AG09309 (cell line): ENCODE measurements at regions not wholly inside any gene's neighbourhood (a gene's known extent, or its start where the extent isn't known, plus 50 kb on each side); places are given as distances from the start of the nearest gene placed in this dataset.

Source experiments
- DNase-seq: peaks from one replicate; pipeline ENCODE4 v3.0.0-alpha.2; 2010; ENCODE audit warnings: low read depth
- H3K4me3 ChIP-seq: 2 replicates; pipeline ENCODE4 v1.5.1; 2011; ENCODE audit warnings: mild to moderate bottlenecking, low read depth, low read length, moderate library complexity; ENCODE audit not compliant: control insufficient read depth
- TF ChIP-seq, protein P1 (sequence below): IDR thresholded peaks from 2 replicates; pipeline ENCODE4 v1.5.1; 2011; ENCODE audit warnings: mild to moderate bottlenecking, low read depth, low read length, inconsistent platforms; ENCODE audit not compliant: insufficient read depth, control insufficient read depth; ENCODE audit errors: missing control alignments

DNA sequence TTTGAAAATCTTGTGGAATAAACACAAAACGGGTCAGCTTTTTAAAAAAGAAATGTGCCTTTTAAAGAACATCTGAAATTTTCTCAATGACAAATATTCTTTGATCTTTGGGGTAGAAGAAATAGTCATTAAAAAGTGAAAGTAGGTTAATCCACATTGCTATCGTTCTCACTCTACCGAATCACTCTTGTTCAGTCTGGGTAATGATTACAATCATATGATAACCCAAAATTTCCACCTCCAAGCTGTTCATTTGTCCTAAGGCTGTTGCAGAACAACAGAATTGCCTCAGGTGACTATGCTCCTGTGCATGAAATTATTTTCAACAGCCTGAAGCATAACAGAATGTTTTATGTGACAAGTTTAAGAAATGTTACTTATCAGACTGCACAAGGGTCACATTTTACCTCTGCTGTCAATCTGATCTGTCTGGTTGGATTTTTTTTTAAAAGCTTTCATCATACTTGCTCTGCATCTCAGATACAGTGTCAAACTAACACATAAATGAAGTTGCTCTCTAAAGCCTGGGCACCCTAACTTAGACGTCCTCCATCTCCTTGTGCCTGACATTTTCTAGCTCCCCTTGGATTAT lies 227.3 kb downstream of the LURAP1L start:
- TF ChIP-seq, protein P1, sequence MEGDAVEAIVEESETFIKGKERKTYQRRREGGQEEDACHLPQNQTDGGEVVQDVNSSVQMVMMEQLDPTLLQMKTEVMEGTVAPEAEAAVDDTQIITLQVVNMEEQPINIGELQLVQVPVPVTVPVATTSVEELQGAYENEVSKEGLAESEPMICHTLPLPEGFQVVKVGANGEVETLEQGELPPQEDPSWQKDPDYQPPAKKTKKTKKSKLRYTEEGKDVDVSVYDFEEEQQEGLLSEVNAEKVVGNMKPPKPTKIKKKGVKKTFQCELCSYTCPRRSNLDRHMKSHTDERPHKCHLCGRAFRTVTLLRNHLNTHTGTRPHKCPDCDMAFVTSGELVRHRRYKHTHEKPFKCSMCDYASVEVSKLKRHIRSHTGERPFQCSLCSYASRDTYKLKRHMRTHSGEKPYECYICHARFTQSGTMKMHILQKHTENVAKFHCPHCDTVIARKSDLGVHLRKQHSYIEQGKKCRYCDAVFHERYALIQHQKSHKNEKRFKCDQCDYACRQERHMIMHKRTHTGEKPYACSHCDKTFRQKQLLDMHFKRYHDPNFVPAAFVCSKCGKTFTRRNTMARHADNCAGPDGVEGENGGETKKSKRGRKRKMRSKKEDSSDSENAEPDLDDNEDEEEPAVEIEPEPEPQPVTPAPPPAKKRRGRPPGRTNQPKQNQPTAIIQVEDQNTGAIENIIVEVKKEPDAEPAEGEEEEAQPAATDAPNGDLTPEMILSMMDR: no peak
- DNase-seq: no peak
- H3K4me3 ChIP-seq: no peak overlapping the region

- DNase-seq: no peak
- H3K4me3 ChIP-seq: no peak overlapping the region
- TF ChIP-seq, protein P1: no peak
Observed at GRCh38 chr9:13002740-13003139, 227.9 kb downstream of the LURAP1L start.

DNA sequence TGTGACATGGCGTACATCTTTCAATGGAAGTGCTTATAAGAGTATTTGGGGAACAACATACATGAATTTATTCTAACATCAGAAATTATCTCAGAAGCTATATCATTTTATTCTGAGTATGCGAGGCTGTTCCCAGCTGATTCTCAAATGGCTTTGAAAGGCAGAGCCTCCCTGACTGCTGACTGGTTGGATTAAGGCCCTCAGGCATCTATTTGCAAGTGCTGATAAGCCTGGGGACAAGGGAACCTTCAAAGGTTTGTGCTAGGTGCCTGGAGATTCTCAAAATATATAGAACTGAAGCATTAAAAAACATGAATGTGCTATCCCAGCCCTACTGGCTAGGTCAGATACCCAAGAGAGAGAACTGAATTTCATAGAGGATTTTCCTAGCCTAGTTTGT lies 235.1 kb downstream of the LURAP1L start:
- TF ChIP-seq, protein P1: no peak
- no peak for DNase-seq
- no peak overlapping the region for H3K4me3 ChIP-seq

DNA sequence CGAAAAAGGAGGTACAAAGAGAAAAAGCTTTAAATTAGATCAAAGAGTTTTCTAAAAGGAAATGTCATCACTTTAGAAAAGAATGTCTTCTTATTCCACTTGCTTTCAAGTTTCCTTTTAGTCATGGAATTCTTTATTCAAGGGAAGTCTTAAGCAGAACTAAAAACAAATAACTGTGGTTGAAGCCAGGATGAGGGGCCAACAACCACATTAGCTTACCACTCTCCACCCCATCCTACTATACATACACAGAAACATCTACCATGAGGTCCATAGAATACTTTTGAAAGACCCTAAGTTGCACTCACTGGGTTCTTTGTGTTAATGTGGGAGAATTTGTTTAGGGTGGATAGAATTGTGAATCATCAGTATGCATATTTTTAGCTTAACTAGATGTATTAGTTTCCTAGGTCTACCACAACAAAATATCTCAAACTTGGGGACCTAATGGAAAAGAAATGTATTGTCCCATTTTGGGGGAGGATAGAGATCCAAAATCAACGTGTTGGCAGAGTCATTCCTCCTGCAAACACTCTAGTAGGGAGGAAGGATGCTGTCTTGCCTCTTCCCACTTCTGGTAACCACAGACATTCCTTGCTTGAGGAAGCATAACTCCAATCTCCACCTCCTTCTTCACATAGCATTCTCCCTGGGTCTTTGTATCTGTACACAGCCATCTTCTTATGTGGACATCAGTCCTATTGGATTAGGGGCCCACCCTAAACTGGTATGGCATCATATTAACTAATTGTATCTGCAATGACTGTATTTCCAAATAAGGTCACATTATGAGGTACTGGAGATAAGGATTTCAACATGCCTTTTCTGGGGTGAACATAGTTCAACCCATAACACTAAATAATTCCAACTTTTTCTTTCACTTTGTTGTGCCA lies 239.4 kb downstream of the LURAP1L start:
- H3K4me3 ChIP-seq: no peak overlapping the region
- TF ChIP-seq, protein P1: no peak
- no peak for DNase-seq

- no peak overlapping the region for H3K4me3 ChIP-seq
- no peak for DNase-seq
- TF ChIP-seq, protein P1: no peak
Observed at GRCh38 chr9:13017260-13017659, 242.4 kb downstream of the LURAP1L start.

DNA sequence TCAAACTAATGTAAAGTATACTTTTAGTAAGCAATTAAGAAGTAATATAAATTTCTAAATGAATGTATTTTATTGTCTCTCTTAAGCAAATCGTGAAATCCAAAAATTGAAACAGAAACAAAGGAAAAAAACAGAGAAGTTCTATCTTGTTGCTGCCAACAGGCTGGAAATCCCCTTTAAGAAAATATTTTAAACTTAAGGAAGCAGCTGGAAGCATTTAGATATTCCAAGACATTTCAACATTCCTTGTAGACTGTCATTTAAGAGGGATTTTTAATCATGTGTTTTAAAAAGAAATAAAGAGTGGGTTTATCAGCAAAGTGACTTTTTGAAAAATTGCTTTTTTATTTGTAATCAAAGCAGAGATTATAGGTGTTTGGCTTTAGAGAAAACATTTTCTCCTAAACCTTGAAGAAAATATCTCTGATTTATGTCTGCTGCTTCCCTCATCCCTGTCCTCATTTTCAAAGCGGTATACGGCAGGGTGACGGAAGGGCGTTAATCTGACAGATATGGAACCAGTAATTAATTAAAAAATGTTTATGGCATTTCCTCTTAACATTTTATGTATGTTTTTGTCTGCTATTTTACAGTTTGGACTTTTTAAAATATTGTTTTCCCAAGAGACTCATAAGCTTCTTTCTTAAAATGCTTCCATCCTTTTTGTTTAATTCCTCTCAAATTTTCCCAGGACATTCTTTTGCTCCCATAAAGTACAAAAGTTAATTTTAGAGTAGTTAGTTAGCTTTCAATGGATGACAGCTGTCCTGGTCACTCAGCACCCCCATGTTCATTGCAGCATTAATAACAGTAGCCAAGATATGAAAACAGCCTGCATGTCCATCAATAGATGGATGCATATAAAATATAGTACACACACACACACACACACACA lies 245.6 kb downstream of the LURAP1L start:
- TF ChIP-seq, protein P1: no peak
- no peak overlapping the region for H3K4me3 ChIP-seq
- no peak for DNase-seq
